ENCODE measurements at regions not wholly inside any gene's neighbourhood (a gene's known extent, or its start where the extent isn't known, plus 50 kb on each side); places are given as distances from the start of the nearest gene placed in this dataset.

DNA sequence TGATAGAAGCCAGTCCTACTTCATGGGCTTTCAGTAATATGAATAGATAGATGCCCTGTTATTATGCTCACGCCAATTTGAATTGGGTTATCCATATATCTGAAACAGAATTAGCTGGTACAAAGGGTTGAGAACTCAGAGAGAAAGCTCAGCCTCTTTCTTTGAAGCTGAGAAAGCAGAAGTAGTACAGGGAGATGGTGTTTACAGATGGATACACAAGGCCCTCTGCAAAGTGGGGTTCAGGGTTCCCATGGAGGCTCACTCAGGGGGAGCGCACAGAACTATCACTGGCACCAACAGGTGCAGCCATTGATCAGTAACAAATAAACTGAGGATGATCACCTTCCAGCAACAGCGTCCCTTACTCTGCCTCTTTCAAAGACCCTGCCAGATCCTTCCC, 349.7 kb downstream of the ICE1 start:
- Histone ChIP-seq H3K27me3 (ENCODE audit: insufficient read depth, low read depth, low read length) (no peaks in the 10 kb centered on the region), H4K20me1 (ENCODE audit: insufficient read depth) (no peaks in the 10 kb centered on the region), H3K27ac (ENCODE audit: low read length) (no peak overlapping the region), H3K9me3 (ENCODE audit: low read length) (no peaks in the 10 kb centered on the region), H3K4me3 (ENCODE audit: low read length) (no peak overlapping the region), H3K9ac (ENCODE audit: low read length) (no peak overlapping the region), H3K79me2 (replicated peaks; ENCODE audit: insufficient read depth, low read length) (no peaks in the 10 kb centered on the region), H3K9me2 (ENCODE audit: insufficient read depth, low read length) (no peaks in the 10 kb centered on the region), H3K4me2 (ENCODE audit: low read length) (no peak overlapping the region), H2AFZ (ENCODE audit: low read depth, low read length) (no peak overlapping the region), H3K36me3 (ENCODE audit: insufficient read depth, low read length) (no peaks in the 10 kb centered on the region), H3F3A (ENCODE audit: insufficient read depth, low read length, poor library complexity, severe bottlenecking) (no peaks in the 10 kb centered on the region)
- no peak for TF ChIP-seq RAD21 (conservative IDR thresholded peaks at IDR 0.05)
- TF ChIP-seq POLR2AphosphoS5 (IDR thresholded peaks at IDR 0.05), result no peak
- TF ChIP-seq, protein P1, sequence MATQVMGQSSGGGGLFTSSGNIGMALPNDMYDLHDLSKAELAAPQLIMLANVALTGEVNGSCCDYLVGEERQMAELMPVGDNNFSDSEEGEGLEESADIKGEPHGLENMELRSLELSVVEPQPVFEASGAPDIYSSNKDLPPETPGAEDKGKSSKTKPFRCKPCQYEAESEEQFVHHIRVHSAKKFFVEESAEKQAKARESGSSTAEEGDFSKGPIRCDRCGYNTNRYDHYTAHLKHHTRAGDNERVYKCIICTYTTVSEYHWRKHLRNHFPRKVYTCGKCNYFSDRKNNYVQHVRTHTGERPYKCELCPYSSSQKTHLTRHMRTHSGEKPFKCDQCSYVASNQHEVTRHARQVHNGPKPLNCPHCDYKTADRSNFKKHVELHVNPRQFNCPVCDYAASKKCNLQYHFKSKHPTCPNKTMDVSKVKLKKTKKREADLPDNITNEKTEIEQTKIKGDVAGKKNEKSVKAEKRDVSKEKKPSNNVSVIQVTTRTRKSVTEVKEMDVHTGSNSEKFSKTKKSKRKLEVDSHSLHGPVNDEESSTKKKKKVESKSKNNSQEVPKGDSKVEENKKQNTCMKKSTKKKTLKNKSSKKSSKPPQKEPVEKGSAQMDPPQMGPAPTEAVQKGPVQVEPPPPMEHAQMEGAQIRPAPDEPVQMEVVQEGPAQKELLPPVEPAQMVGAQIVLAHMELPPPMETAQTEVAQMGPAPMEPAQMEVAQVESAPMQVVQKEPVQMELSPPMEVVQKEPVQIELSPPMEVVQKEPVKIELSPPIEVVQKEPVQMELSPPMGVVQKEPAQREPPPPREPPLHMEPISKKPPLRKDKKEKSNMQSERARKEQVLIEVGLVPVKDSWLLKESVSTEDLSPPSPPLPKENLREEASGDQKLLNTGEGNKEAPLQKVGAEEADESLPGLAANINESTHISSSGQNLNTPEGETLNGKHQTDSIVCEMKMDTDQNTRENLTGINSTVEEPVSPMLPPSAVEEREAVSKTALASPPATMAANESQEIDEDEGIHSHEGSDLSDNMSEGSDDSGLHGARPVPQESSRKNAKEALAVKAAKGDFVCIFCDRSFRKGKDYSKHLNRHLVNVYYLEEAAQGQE (IDR thresholded peaks at IDR 0.05; ENCODE audit: borderline replicate concordance), result no peak
- TF ChIP-seq MXI1 (conservative IDR thresholded peaks at IDR 0.05; ENCODE audit: poor library complexity, severe bottlenecking), result no peak
- no peak for TF ChIP-seq SMC3 (conservative IDR thresholded peaks at IDR 0.05; ENCODE audit: poor library complexity)
- TF ChIP-seq EZH2 (IDR thresholded peaks at IDR 0.05; ENCODE audit: borderline replicate concordance, insufficient read depth, low read length, poor library complexity, severe bottlenecking), result no peak
- TF ChIP-seq EP300 (conservative IDR thresholded peaks at IDR 0.05; ENCODE audit: poor library complexity, severe bottlenecking), result no peak

DNA sequence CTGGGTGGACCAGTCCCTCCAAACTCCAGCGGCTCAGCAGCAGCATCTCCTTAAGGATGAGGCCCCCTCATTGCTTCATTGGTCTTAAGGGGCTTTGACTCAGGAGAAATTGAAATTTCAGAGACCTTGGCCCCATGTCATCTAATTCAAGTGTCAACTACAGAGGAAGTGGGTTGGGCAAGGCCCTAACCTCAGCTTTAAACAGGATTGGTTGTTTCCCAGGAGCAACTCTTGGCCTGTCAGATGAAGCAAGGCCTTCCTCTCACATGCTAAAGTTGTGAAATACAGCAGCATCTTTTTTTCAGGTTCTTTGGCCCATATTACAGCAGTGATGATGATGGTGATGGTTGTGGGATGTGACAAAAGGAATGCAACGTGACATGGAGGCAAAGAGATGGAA, 348.3 kb downstream of the ICE1 start:
- no peaks in the 10 kb centered on the region for H3F3A ChIP-seq (ENCODE audit: insufficient read depth, low read length, poor library complexity, severe bottlenecking)

DNA sequence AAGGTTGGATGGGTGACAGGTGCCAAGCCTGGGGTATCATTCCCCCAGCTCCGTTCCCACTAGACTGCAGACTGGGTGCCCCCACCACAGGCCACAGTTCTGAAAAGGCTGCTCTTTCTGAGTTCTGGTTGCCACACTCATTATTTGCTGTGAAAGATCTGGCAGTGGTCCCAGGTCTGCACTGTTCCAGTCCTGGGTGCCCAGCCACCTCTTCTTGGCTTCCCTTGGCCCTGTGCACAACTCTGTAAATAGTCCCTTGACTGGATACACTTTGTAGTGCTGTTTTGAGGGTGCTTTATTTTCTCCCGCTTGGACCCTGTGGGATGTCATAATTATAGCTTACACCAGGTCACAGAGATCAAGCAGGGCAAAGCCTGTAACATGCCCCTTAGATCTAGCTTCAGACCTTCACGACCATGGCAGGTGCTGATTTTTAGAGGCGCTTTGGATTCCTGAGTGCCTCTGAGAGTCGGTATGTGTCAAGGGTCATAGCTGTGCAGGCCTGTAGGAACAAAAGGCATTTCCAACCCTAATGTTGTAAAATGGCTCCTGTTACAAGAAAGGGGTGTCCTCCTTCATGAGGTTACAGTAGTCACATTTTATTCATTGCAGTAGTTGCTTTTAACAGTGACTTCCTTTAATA, 344.9 kb downstream of the ICE1 start:
- Histone ChIP-seq H3K9me2 (ENCODE audit: insufficient read depth, low read length) (no peaks in the 10 kb centered on the region), H4K20me1 (ENCODE audit: insufficient read depth) (no peaks in the 10 kb centered on the region), H3K27ac (ENCODE audit: low read length) (no peak overlapping the region), H3F3A (ENCODE audit: insufficient read depth, low read length, poor library complexity, severe bottlenecking) (no peaks in the 10 kb centered on the region), H3K4me2 (ENCODE audit: low read length) (no peak overlapping the region), H3K36me3 (ENCODE audit: insufficient read depth, low read length) (no peaks in the 10 kb centered on the region), H3K4me3 (ENCODE audit: low read length) (no peak overlapping the region), H3K27me3 (ENCODE audit: insufficient read depth, low read depth, low read length) (no peaks in the 10 kb centered on the region), H3K9me3 (ENCODE audit: low read length) (no peaks in the 10 kb centered on the region), H3K79me2 (replicated peaks; ENCODE audit: insufficient read depth, low read length) (no peaks in the 10 kb centered on the region), H3K9ac (ENCODE audit: low read length) (no peak overlapping the region), H2AFZ (ENCODE audit: low read depth, low read length) (no peak overlapping the region)
- TF ChIP-seq MXI1 (conservative IDR thresholded peaks at IDR 0.05; ENCODE audit: poor library complexity, severe bottlenecking), result no peak
- no peak for TF ChIP-seq EZH2 (IDR thresholded peaks at IDR 0.05; ENCODE audit: borderline replicate concordance, insufficient read depth, low read length, poor library complexity, severe bottlenecking)
- no peak for TF ChIP-seq SMC3 (conservative IDR thresholded peaks at IDR 0.05; ENCODE audit: poor library complexity)
- TF ChIP-seq, protein P1 (IDR thresholded peaks at IDR 0.05; ENCODE audit: borderline replicate concordance), result no peak
- TF ChIP-seq RAD21 (conservative IDR thresholded peaks at IDR 0.05), result no peak
- TF ChIP-seq, protein P2, sequence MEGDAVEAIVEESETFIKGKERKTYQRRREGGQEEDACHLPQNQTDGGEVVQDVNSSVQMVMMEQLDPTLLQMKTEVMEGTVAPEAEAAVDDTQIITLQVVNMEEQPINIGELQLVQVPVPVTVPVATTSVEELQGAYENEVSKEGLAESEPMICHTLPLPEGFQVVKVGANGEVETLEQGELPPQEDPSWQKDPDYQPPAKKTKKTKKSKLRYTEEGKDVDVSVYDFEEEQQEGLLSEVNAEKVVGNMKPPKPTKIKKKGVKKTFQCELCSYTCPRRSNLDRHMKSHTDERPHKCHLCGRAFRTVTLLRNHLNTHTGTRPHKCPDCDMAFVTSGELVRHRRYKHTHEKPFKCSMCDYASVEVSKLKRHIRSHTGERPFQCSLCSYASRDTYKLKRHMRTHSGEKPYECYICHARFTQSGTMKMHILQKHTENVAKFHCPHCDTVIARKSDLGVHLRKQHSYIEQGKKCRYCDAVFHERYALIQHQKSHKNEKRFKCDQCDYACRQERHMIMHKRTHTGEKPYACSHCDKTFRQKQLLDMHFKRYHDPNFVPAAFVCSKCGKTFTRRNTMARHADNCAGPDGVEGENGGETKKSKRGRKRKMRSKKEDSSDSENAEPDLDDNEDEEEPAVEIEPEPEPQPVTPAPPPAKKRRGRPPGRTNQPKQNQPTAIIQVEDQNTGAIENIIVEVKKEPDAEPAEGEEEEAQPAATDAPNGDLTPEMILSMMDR (IDR thresholded peaks at IDR 0.05; ENCODE audit: poor library complexity, severe bottlenecking), result no peak
- no peak for TF ChIP-seq POLR2AphosphoS5 (IDR thresholded peaks at IDR 0.05)

More for the DNA sequence above, 348.3 kb downstream of the ICE1 start:
- Histone ChIP-seq H3K79me2 (replicated peaks; ENCODE audit: insufficient read depth, low read length) (no peaks in the 10 kb centered on the region), H3K4me2 (ENCODE audit: low read length) (no peak overlapping the region), H3K9ac (ENCODE audit: low read length) (no peak overlapping the region), H3K36me3 (ENCODE audit: insufficient read depth, low read length) (no peaks in the 10 kb centered on the region), H3K27ac (ENCODE audit: low read length) (no peak overlapping the region), H2AFZ (ENCODE audit: low read depth, low read length) (no peak overlapping the region), H3K9me2 (ENCODE audit: insufficient read depth, low read length) (no peaks in the 10 kb centered on the region), H3K27me3 (ENCODE audit: insufficient read depth, low read depth, low read length) (no peaks in the 10 kb centered on the region), H3K4me3 (ENCODE audit: low read length) (no peak overlapping the region), H3K9me3 (ENCODE audit: low read length) (no peaks in the 10 kb centered on the region), H4K20me1 (ENCODE audit: insufficient read depth) (no peaks in the 10 kb centered on the region)
- TF ChIP-seq MXI1 (conservative IDR thresholded peaks at IDR 0.05; ENCODE audit: poor library complexity, severe bottlenecking), result no peak

Measured in neural cell (in vitro differentiated cells).